Nephron (organoid): ENCODE measurements at regions not wholly inside any gene's neighbourhood (a gene's known extent, or its start where the extent isn't known, plus 50 kb on each side); places are given as distances from the start of the nearest gene placed in this dataset.
A peak's percentile ranks its signal among the peaks of the same experiment; 100 is the strongest.

Experiments
- H3K27ac Mint-ChIP-seq, 3 experiments: 2 replicates each; pipeline ENCODE4 v1.8.0; 2020; ENCODE audit warnings: mixed read lengths in 3 of 3, mild to moderate bottlenecking in 2 of 3, moderate library complexity in 1 of 3
- H3K27me3 Mint-ChIP-seq: 2 replicates; pipeline ENCODE4 v1.8.0; 2021; ENCODE audit warnings: low read depth, mild to moderate bottlenecking, moderate library complexity, mixed read lengths
- H3K36me3 Mint-ChIP-seq: 2 replicates; pipeline ENCODE4 v1.8.0; 2020; ENCODE audit warnings: low read depth, mixed read lengths
- H3K4me1 Mint-ChIP-seq: 2 replicates; pipeline ENCODE4 v1.8.0; 2020; ENCODE audit warnings: mixed read lengths
- H3K4me3 Mint-ChIP-seq, 3 experiments: 2 replicates each; pipeline ENCODE4 v1.8.0; 2020; ENCODE audit warnings: mild to moderate bottlenecking in 3 of 3, mixed read lengths in 3 of 3, moderate library complexity in 2 of 3
- H3K9me3 Mint-ChIP-seq: 2 replicates; pipeline ENCODE4 v1.8.0; 2020; ENCODE audit warnings: mixed read lengths
- TF ChIP-seq, protein P1 (sequence below), 3 experiments: fragments of 200-600 bp; sonication (generic); IDR thresholded peaks; one replicate each; pipeline ENCODE4 v1.5.0; 2021; ENCODE audit warnings: antibody characterized with exemption in 3 of 3; ENCODE audit not compliant: unreplicated experiment in 3 of 3

DNA sequence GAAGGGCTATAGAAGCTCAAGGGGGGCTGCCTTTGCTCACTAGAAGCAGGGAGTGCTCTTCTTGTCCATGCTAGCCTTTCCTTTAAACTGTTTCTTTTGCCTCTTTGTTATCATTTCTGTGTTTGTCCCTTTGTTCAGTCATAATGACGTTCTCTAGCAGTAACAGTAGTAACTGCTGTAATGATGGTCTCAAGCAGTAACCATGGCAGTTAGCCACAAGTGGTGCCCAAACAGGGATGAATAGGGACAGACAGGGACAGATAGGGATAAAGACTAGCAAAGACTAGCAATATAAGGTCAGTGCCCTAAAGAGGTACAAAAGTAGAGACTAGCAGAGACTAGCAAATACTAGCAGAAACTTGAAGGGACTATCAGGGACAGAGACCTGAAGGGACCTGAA is 869.0 kb upstream of the PRR20A start:
- no peaks in the 10 kb centered on the region for H3K36me3 Mint-ChIP-seq
- TF ChIP-seq, protein P1, sequence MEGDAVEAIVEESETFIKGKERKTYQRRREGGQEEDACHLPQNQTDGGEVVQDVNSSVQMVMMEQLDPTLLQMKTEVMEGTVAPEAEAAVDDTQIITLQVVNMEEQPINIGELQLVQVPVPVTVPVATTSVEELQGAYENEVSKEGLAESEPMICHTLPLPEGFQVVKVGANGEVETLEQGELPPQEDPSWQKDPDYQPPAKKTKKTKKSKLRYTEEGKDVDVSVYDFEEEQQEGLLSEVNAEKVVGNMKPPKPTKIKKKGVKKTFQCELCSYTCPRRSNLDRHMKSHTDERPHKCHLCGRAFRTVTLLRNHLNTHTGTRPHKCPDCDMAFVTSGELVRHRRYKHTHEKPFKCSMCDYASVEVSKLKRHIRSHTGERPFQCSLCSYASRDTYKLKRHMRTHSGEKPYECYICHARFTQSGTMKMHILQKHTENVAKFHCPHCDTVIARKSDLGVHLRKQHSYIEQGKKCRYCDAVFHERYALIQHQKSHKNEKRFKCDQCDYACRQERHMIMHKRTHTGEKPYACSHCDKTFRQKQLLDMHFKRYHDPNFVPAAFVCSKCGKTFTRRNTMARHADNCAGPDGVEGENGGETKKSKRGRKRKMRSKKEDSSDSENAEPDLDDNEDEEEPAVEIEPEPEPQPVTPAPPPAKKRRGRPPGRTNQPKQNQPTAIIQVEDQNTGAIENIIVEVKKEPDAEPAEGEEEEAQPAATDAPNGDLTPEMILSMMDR (IDR thresholded peaks at IDR 0.05; ENCODE audit: unreplicated experiment in 3 of 3): no peak
- no peak overlapping the region for H3K27ac Mint-ChIP-seq
- no peaks in the 10 kb centered on the region for H3K4me1 Mint-ChIP-seq
- no peak overlapping the region for H3K4me3 Mint-ChIP-seq
- no peaks in the 10 kb centered on the region for H3K27me3 Mint-ChIP-seq
- no peaks in the 10 kb centered on the region for H3K9me3 Mint-ChIP-seq

GRCh38 chr13:56283262-56283828 is 857.4 kb upstream of the PRR20A start:
- H3K27me3 Mint-ChIP-seq: no peaks in the 10 kb centered on the region
- peaks cover 10% of the 10 kb centered on the region for H3K9me3 Mint-ChIP-seq
- no peak overlapping the region for H3K4me3 Mint-ChIP-seq
- no peaks in the 10 kb centered on the region for H3K36me3 Mint-ChIP-seq
- TF ChIP-seq, protein P1 (IDR thresholded peaks at IDR 0.05; ENCODE audit: unreplicated experiment in 3 of 3): no peak
- no peak overlapping the region for H3K27ac Mint-ChIP-seq
- no peaks in the 10 kb centered on the region for H3K4me1 Mint-ChIP-seq

DNA sequence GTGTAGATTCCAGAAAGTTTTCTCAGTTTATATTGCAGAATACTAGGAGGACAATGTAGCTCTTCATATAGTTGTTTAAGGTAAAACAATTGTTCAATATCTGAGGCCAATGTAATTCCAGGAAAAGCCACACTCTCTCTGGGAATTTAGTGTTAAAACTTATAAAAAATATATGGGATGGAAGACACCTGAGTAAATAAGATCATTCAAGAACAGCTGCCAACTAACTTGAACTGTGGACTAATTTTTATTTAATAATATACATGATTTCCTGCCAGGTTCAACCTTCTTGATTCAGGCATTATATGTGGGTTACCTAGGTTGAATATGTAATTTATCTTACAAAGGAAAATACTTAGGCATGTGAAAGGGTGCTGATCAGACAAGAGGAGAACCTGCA is 841.1 kb upstream of the PRR20A start:
- H3K27me3 Mint-ChIP-seq: no peaks in the 10 kb centered on the region
- H3K4me3 Mint-ChIP-seq: no peak overlapping the region
- H3K36me3 Mint-ChIP-seq: no peaks in the 10 kb centered on the region
- TF ChIP-seq, protein P1 (IDR thresholded peaks at IDR 0.05; ENCODE audit: unreplicated experiment in 3 of 3): no peak
- H3K27ac Mint-ChIP-seq: no peak overlapping the region
- H3K4me1 Mint-ChIP-seq: no peaks in the 10 kb centered on the region
- no peaks in the 10 kb centered on the region for H3K9me3 Mint-ChIP-seq

DNA sequence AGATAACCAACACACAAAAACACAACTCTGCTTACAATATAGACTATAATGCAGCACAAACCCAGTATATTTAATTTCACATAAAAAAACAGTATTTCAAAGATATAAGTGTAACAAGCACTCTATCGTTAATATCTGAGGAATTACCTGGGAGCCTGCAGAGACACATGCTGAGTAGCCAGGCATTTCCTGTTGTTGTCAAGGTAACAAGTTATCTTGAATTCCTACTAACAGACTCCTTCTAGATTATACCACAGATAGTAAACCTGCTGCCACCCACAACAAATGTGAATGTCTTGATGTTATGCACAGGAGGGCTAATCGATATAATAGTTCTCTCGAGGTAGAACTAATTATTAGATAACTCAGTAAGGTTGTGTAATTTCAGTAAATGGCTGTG is 826.0 kb upstream of the PRR20A start:
- no peaks in the 10 kb centered on the region for H3K4me1 Mint-ChIP-seq
- H3K9me3 Mint-ChIP-seq: no peaks in the 10 kb centered on the region
- H3K27ac Mint-ChIP-seq: no peak overlapping the region
- H3K27me3 Mint-ChIP-seq: no peaks in the 10 kb centered on the region
- H3K36me3 Mint-ChIP-seq: no peaks in the 10 kb centered on the region
- TF ChIP-seq, protein P1 (IDR thresholded peaks at IDR 0.05; ENCODE audit: unreplicated experiment in 3 of 3): no peak
- no peak overlapping the region for H3K4me3 Mint-ChIP-seq

DNA sequence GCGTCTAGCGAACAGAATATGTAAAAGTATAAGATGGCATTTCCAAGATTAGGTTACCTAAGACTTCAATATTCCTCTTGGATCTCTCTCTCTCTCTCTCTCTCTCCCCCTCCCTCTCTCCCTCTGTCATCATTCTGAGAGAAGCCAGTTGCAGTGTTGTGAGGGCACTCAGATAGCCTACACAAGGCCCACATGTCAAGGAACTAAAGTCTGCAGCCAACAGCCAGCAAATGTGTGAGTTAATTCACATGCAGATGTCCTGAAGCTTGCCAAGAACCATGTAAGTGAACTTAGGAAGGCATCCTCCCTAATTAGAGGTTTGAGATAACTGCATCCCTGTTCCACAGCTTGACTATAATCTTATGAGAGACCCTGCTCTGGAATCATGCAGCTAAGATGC is 822.9 kb upstream of the PRR20A start:
- H3K27ac Mint-ChIP-seq: peak overlapping the region in 1 of 3 experiments; percentile 5
- TF ChIP-seq, protein P1 (IDR thresholded peaks at IDR 0.05; ENCODE audit: unreplicated experiment in 3 of 3): no peak
- H3K36me3 Mint-ChIP-seq: no peaks in the 10 kb centered on the region

DNA sequence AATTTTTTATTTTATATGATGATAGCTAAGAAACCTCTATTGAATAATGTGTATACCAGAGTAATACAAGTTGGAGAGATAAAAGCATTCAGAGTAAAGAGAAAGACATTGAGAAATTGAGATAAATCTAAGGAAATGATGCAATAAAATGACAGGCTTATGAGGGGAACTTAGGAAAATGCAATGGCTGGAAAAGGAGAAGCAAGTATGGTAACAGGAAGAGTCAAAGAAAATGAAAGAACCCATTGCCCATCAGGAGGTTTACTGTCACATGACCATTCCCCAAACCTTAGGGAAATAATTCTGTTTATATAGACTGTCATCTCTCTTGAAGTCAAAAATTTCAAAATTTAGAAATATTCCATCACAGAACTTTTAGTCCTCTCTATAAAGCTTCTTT is 808.0 kb upstream of the PRR20A start:
- no peaks in the 10 kb centered on the region for H3K27me3 Mint-ChIP-seq
- no peaks in the 10 kb centered on the region for H3K9me3 Mint-ChIP-seq
- H3K4me1 Mint-ChIP-seq: no peaks in the 10 kb centered on the region

More for the DNA sequence above, 822.9 kb upstream of the PRR20A start:
- no peaks in the 10 kb centered on the region for H3K27me3 Mint-ChIP-seq
- no peaks in the 10 kb centered on the region for H3K9me3 Mint-ChIP-seq
- no peak overlapping the region for H3K4me3 Mint-ChIP-seq
- no peaks in the 10 kb centered on the region for H3K4me1 Mint-ChIP-seq

More for the DNA sequence above, 808.0 kb upstream of the PRR20A start:
- TF ChIP-seq, protein P1 (IDR thresholded peaks at IDR 0.05; ENCODE audit: unreplicated experiment in 3 of 3): no peak
- H3K4me3 Mint-ChIP-seq: no peak overlapping the region
- H3K27ac Mint-ChIP-seq: no peak overlapping the region
- no peaks in the 10 kb centered on the region for H3K36me3 Mint-ChIP-seq
